ENCODE measurements at regions not wholly inside any gene's neighbourhood (a gene's known extent, or its start where the extent isn't known, plus 50 kb on each side); places are given as distances from the start of the nearest gene placed in this dataset.

- Histone ChIP-seq H3K4me1 (no peaks in the 10 kb centered on the region), H3K27ac (no peak overlapping the region), H3K36me3 (no peaks in the 10 kb centered on the region), H3K27me3 (no peaks in the 10 kb centered on the region), H3K4me3 (no peak overlapping the region), H3K9me3 (no peaks in the 10 kb centered on the region)
- TF ChIP-seq POLR2A (IDR thresholded peaks at IDR 0.05): no peak
- TF ChIP-seq CTCF (IDR thresholded peaks at IDR 0.05): no peak
- no peak for TF ChIP-seq POLR2AphosphoS5 (IDR thresholded peaks at IDR 0.05)
- no peak for TF ChIP-seq EP300 (IDR thresholded peaks at IDR 0.05)
- 84% methylated on average over 1 of the region's 1 CpG for WGBS
- no peak for DNase-seq (ENCODE audit: low spot score in 2 of 2)
These were observed 183.8 kb upstream of the INTU start for GRCh38 chr4:127448986-127449385.

DNA sequence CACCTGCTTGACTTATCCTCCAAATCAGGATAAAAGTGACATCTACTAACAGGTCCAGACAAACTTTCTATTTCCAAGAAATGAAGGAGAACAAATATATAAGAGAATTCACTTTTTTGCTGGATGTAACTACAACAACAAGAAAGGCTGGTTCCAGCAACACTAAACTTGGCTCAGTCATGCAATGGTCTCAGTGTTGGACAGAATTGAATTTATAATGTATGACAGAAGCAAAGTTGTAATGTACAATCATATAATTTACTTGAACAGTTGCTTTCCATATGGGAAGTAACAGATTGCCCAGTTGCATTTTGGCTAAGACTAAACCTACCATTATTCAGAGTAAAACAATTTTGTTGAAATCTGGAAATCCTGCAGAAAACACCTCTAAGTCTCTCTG, 183.3 kb upstream of the INTU start:
- H3K4me3 ChIP-seq: no peak overlapping the region
- H3K4me1 ChIP-seq: no peaks in the 10 kb centered on the region
- no peaks in the 10 kb centered on the region for H3K36me3 ChIP-seq
- TF ChIP-seq CTCF (IDR thresholded peaks at IDR 0.05) (no peak), EP300 (IDR thresholded peaks at IDR 0.05) (no peak), POLR2AphosphoS5 (IDR thresholded peaks at IDR 0.05) (no peak), POLR2A (IDR thresholded peaks at IDR 0.05) (no peak)
- no peaks in the 10 kb centered on the region for H3K9me3 ChIP-seq
- H3K27ac ChIP-seq: no peak overlapping the region
- no peaks in the 10 kb centered on the region for H3K27me3 ChIP-seq
- no peak for DNase-seq (ENCODE audit: low spot score in 2 of 2)

DNA sequence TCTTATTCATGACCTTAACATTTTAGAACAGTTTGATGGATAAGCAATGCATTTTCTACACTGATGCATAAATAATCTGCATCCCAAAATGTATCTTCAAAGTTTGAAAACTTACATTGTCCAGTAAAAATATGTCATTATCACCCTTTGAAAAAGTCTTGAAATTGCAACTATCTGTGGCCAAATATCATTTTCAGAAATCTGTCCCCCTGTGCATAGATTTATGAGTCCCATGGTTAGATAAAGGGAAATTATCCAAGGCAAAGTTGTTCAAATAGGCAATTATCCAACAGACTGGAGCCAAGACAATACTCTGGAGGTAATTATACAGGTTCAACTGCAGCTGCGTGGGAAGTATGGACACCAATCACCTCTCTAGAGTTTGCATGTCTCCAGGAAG, 182.5 kb upstream of the INTU start:
- Histone ChIP-seq H3K27me3 (no peaks in the 10 kb centered on the region), H3K27ac (no peak overlapping the region), H3K36me3 (no peaks in the 10 kb centered on the region), H3K4me1 (no peaks in the 10 kb centered on the region), H3K9me3 (no peaks in the 10 kb centered on the region), H3K4me3 (no peak overlapping the region)
- no peak for DNase-seq (ENCODE audit: low spot score in 2 of 2)
- no peak for TF ChIP-seq CTCF (IDR thresholded peaks at IDR 0.05)
- no peak for TF ChIP-seq POLR2A (IDR thresholded peaks at IDR 0.05)
- TF ChIP-seq POLR2AphosphoS5 (IDR thresholded peaks at IDR 0.05): no peak
- no peak for TF ChIP-seq EP300 (IDR thresholded peaks at IDR 0.05)
- WGBS: 36% methylated on average over 1 of the region's 1 CpG

- H3K27ac ChIP-seq: no peak overlapping the region
- H3K36me3 ChIP-seq: no peaks in the 10 kb centered on the region
- H3K27me3 ChIP-seq: no peaks in the 10 kb centered on the region
- TF ChIP-seq CTCF (IDR thresholded peaks at IDR 0.05) (no peak), POLR2AphosphoS5 (IDR thresholded peaks at IDR 0.05) (no peak), EP300 (IDR thresholded peaks at IDR 0.05) (no peak), POLR2A (IDR thresholded peaks at IDR 0.05) (no peak)
- H3K4me1 ChIP-seq: no peaks in the 10 kb centered on the region
- no peaks in the 10 kb centered on the region for H3K9me3 ChIP-seq
- no peak overlapping the region for H3K4me3 ChIP-seq
- no peak for DNase-seq (ENCODE audit: low spot score in 2 of 2)
- 90% methylated on average over 2 of the region's 6 CpGs for WGBS
These were observed 168.9 kb upstream of the INTU start for GRCh38 chr4:127463883-127464282.

GRCh38 chr4:127469542-127469941, 163.2 kb upstream of the INTU start:
- Histone ChIP-seq H3K36me3 (no peaks in the 10 kb centered on the region), H3K4me1 (no peaks in the 10 kb centered on the region), H3K9me3 (no peaks in the 10 kb centered on the region), H3K4me3 (no peak overlapping the region), H3K27me3 (no peaks in the 10 kb centered on the region), H3K27ac (no peak overlapping the region)
- 62% methylated on average over 1 of the region's 1 CpG for WGBS
- DNase-seq (ENCODE audit: low spot score in 2 of 2): no peak
- no peak for TF ChIP-seq CTCF (IDR thresholded peaks at IDR 0.05)
- no peak for TF ChIP-seq POLR2AphosphoS5 (IDR thresholded peaks at IDR 0.05)
- TF ChIP-seq POLR2A (IDR thresholded peaks at IDR 0.05): no peak
- no peak for TF ChIP-seq EP300 (IDR thresholded peaks at IDR 0.05)

Measured in suprapubic skin (tissue), 4 donors.